Neuron (in vitro differentiated cells): ENCODE measurements at regions not wholly inside any gene's neighbourhood (a gene's known extent, or its start where the extent isn't known, plus 50 kb on each side); places are given as distances from the start of the nearest gene placed in this dataset.

Source experiments
- H2AFZ ChIP-seq: one replicate; pipeline ENCODE4 v1.6.1; 2013; ENCODE audit warnings: low read depth, mild to moderate bottlenecking, inconsistent platforms, low read length, moderate library complexity
- H3K27me3 ChIP-seq: one replicate; pipeline ENCODE4 v1.6.1; 2013; ENCODE audit warnings: low read length; ENCODE audit not compliant: insufficient read depth
- H3K36me3 ChIP-seq: one replicate; pipeline ENCODE4 v1.6.1; 2013; ENCODE audit warnings: low read length; ENCODE audit not compliant: insufficient read depth
- H3K4me1 ChIP-seq: one replicate; pipeline ENCODE4 v1.6.1; 2013; ENCODE audit warnings: low read length; ENCODE audit not compliant: insufficient read depth
- H3K4me3 ChIP-seq: 2 replicates; pipeline ENCODE4 v1.5.1; 2013; ENCODE audit warnings: mild to moderate bottlenecking, low read length, moderate library complexity
- H3K9me3 ChIP-seq: one replicate; pipeline ENCODE4 v1.6.1; 2013; ENCODE audit warnings: low read length

DNA sequence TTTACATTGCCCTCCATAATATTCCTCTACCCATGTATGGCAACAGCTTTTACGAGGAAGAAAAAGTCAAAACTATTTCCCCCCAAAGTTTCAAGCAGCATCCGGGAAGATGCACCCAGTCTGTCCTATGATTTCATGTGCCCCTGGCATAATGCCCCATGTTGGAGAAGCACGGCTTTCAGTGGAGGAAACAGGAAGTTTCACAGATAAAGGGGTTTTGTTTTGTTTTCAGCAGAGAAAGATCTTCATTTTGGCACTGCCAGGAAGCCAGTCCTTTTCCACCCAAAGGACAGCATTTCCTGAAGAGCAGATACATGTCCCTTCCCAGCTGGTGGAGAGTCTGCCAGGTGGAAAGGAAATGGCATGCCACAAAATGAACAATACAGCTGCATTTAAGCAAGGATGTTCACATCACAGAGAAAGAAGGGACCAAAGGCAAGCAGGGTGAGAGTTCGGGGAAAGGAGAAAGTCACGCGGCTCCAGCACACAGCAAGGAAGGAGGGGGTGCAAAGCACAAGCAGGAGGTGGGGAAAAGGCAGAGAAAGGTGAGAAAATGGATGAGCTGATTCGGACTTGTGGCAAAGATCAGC, 95.3 kb upstream of the HIVEP3 start:
- Histone ChIP-seq H3K36me3 (no peaks in the 10 kb centered on the region), H3K27me3 (no peaks in the 10 kb centered on the region), H3K4me3 (no peak overlapping the region), H2AFZ (no peak overlapping the region), H3K9me3 (no peaks in the 10 kb centered on the region), H3K4me1 (no peaks in the 10 kb centered on the region)

DNA sequence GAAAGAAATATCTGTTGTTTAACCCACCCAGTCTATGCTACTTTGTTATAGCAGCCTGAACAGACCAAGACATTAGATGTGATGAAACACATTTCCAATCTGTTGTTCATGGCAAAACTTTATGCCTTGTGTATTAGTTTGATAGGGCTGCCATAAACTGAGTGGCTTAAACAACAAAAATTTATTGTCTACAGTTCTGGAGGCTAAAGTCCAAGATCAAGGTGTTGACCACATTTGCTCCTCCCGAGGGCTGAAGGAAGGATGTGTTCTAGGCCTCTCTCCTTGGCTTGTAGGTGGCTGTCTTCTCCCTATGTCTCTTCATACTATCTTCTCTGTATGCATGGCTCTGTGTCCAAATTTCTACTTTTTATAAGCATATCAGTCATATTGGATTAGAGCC, 94.1 kb upstream of the HIVEP3 start:
- Histone ChIP-seq H3K4me3 (no peak overlapping the region), H3K4me1 (no peaks in the 10 kb centered on the region), H3K9me3 (no peaks in the 10 kb centered on the region), H2AFZ (no peak overlapping the region), H3K36me3 (no peaks in the 10 kb centered on the region), H3K27me3 (no peaks in the 10 kb centered on the region)

DNA sequence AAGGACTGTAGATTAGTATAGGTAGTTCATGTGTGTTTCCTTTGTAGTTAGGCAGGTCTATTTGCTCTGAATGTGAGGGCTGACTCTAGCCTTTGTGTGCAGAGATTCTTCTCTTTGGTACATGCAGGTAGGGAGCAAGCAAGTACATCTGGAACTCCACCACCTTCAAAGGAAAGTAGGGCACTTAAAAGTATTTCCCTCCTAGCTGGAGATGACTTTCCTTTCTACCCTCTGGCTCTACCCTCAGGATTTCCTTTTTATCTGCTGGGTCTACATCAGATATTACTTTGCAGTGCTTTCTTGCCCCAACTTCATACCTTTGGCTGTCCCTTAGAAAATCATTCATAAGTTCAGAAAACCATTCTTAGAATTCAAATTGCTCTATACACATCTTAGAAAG, 91.7 kb upstream of the HIVEP3 start:
- H3K27me3 ChIP-seq = no peaks in the 10 kb centered on the region
- no peaks in the 10 kb centered on the region for H3K36me3 ChIP-seq
- no peak overlapping the region for H2AFZ ChIP-seq
- no peak overlapping the region for H3K4me3 ChIP-seq
- H3K9me3 ChIP-seq = no peaks in the 10 kb centered on the region
- H3K4me1 ChIP-seq = no peaks in the 10 kb centered on the region

DNA sequence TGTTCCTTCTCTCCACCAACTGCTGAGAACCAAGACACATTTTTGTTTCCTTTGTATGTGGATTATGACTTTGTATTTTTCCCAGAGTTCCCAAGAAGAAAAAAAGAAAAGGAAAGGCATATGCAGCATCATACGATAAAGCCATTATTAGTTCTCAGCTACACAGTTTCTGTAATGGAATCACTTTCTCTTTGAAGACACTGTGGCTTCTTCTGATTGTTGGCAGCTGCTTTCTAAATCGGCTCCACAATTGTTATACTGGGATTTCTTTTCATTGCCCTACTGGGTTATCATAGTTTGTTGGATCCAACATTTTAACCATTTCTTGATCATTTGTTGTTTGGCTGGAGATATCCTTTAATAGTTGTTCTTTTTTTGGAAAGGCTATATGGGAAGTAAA, 89.5 kb upstream of the HIVEP3 start:
- Histone ChIP-seq H3K9me3 (no peaks in the 10 kb centered on the region), H2AFZ (no peak overlapping the region), H3K4me1 (no peaks in the 10 kb centered on the region), H3K27me3 (no peaks in the 10 kb centered on the region), H3K36me3 (no peaks in the 10 kb centered on the region), H3K4me3 (no peak overlapping the region)

DNA sequence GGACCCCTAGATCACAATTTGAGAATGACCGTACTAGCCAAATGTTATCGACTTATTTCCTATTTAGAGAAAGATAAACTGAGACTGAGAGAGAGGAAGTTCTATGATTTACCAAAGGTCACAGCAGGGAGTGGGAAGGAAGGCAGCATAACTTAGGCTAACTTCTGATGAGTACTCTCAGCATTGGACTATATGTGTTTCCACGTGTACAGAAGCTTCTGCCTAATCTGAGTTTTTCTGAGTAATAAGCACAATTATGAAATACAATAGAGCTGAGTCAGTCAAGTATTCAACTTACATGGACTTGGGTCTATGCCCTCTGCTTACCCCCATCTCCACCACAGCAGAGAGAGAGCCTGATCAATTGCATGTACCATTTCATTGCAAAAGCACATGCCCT, 88.1 kb upstream of the HIVEP3 start:
- no peak overlapping the region for H3K4me3 ChIP-seq
- H3K4me1 ChIP-seq = no peaks in the 10 kb centered on the region
- no peaks in the 10 kb centered on the region for H3K9me3 ChIP-seq
- H3K27me3 ChIP-seq = no peaks in the 10 kb centered on the region
- no peak overlapping the region for H2AFZ ChIP-seq
- H3K36me3 ChIP-seq = no peaks in the 10 kb centered on the region

DNA sequence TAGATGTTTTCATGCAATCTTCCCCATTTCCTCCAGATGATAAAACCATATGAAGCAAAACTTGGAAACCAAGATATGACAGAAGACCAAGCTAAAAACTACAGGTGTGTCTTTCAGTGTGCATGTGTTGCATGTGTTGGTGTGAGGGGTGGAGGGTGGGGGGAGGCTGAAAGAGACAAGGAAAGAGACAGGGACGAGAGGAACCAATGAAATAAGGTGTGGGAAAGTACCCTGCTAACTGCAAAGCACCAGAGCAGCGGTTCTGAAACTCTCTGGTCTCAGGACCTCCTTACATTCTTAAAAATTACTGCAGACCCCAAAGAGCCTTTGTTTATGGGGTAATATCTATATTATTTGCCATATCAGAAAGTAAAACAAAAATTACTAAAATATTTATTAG, 87.4 kb upstream of the HIVEP3 start:
- no peak overlapping the region for H2AFZ ChIP-seq
- H3K4me3 ChIP-seq = no peak overlapping the region
- H3K27me3 ChIP-seq = no peaks in the 10 kb centered on the region
- no peaks in the 10 kb centered on the region for H3K9me3 ChIP-seq
- H3K4me1 ChIP-seq = no peaks in the 10 kb centered on the region
- no peaks in the 10 kb centered on the region for H3K36me3 ChIP-seq

DNA sequence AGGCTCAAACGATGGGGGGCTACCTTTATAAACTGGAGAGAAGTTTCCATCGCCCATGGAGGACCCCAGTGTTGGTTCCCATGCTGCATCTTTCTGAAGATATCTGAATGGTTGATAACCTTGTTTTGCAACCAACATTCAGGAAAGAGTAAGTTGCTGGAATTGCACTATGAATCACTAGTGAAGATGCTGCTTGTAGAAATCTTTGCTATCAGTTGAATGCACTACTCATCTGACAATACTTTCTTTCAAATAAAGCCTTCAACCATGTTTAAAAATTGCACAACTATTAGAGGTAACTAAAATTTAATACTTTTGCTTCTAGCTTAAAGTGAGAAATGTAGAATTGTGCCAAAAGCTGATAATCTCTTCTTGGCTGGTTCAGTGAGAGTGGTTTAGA, 86.8 kb upstream of the HIVEP3 start:
- no peak overlapping the region for H2AFZ ChIP-seq
- H3K9me3 ChIP-seq = no peaks in the 10 kb centered on the region
- no peak overlapping the region for H3K4me3 ChIP-seq
- no peaks in the 10 kb centered on the region for H3K36me3 ChIP-seq
- no peaks in the 10 kb centered on the region for H3K27me3 ChIP-seq
- H3K4me1 ChIP-seq = no peaks in the 10 kb centered on the region

DNA sequence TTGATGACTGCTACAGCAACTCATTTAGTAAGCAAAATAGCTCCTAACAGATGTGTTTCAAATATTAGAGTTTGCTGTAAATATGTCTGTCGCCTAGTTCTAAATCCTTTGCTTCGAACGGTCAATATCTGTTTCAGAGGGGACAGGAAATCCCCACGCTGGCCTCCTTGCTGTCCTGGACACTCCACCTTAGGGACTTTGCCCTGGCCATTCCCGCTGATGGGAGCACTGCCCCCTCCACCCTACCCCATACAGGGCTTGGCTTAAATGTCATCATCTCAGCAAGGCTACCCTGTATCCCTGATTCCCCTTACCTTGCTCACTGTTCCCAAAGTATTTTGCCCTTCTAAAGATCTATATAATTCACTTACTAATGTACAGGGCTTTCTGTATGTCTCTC, 86.1 kb upstream of the HIVEP3 start:
- Histone ChIP-seq H2AFZ (no peak overlapping the region), H3K4me3 (no peak overlapping the region), H3K4me1 (no peaks in the 10 kb centered on the region), H3K9me3 (no peaks in the 10 kb centered on the region), H3K27me3 (no peaks in the 10 kb centered on the region), H3K36me3 (no peaks in the 10 kb centered on the region)

DNA sequence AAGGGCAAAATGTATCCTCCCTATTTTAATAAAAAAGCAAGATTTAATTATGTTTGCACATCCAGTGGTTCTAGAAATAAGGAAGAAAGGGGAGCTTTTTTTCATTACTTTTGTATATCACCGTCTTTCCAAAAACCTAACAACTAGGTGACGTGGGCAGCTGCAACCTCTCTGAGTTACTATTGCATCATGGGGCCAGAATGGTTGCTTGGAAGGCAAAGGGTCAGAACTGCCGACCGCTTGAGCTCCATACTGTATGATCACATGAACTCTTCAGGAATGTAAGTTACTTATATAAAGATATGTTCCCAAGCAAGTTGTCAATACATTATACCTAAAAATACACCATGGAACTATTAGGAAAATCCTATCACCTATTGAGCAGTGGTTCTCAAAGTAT, 85.6 kb upstream of the HIVEP3 start:
- Histone ChIP-seq H3K4me3 (no peak overlapping the region), H3K4me1 (no peaks in the 10 kb centered on the region), H2AFZ (no peak overlapping the region), H3K36me3 (no peaks in the 10 kb centered on the region), H3K27me3 (no peaks in the 10 kb centered on the region), H3K9me3 (no peaks in the 10 kb centered on the region)

DNA sequence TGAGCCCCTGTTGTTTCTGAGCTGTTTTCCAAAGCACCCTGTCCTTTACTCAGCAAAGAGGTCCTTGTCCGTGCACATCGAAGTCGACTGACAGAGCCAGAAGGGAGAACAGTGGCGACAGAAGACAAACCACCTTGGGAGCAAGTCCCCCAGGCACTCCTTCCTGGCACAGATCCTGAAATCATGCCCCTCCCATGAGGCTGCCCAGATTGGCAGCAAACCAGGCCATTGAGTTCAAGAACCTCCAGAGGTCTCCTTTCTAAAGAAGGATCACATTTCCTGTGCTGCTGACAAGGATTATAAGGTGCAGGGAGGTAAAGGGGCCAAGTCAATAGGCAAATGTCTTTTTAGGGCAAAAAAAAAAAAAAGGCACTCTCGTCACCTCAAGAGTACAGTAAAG, 84.7 kb upstream of the HIVEP3 start:
- no peak overlapping the region for H2AFZ ChIP-seq
- no peaks in the 10 kb centered on the region for H3K36me3 ChIP-seq
- H3K27me3 ChIP-seq = no peaks in the 10 kb centered on the region
- no peak overlapping the region for H3K4me3 ChIP-seq
- H3K9me3 ChIP-seq = no peaks in the 10 kb centered on the region
- H3K4me1 ChIP-seq = no peaks in the 10 kb centered on the region

DNA sequence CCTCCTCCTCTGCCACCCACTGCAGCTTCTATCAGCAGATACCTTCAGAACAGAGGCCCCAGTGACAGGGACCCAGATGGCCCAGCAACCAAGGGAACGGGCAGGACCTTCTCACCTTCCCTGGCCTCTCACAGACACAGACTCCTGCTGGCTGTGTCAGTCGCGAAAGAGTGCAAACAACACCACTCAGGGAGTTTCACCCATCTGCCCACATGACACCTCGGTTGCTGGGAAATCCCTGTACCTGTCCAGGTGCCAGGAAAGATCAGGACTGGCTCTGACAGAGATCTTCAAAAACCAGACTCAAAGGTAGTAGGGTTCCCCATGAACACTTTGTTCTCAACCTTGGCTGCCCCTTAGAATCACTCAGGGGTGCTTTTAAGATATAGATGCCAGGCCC, 83.5 kb upstream of the HIVEP3 start:
- H3K36me3 ChIP-seq = no peaks in the 10 kb centered on the region
- no peak overlapping the region for H2AFZ ChIP-seq
- no peak overlapping the region for H3K4me3 ChIP-seq
- no peaks in the 10 kb centered on the region for H3K27me3 ChIP-seq
- no peaks in the 10 kb centered on the region for H3K9me3 ChIP-seq
- H3K4me1 ChIP-seq = no peaks in the 10 kb centered on the region

DNA sequence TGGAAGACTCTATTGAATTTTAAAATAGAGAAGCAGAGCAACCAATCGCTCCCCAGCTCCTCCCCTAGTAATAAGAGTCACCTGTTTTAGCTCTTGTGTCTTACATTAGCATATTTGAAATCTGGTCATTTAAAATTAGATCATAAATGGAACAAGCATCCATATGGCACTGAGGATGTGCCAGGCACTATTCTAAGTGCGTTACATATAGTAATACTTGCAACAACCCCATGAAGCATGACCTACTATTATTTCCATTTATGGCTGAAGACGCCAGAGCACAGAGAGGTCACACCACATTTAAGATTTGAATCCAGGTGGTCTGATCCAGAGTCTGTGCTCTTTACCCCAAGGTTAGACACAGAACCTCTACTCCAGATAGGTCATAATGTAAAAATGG, 82.0 kb upstream of the HIVEP3 start:
- H3K9me3 ChIP-seq = no peaks in the 10 kb centered on the region
- no peak overlapping the region for H3K4me3 ChIP-seq
- no peak overlapping the region for H2AFZ ChIP-seq
- no peaks in the 10 kb centered on the region for H3K27me3 ChIP-seq
- H3K36me3 ChIP-seq = no peaks in the 10 kb centered on the region
- H3K4me1 ChIP-seq = no peaks in the 10 kb centered on the region

DNA sequence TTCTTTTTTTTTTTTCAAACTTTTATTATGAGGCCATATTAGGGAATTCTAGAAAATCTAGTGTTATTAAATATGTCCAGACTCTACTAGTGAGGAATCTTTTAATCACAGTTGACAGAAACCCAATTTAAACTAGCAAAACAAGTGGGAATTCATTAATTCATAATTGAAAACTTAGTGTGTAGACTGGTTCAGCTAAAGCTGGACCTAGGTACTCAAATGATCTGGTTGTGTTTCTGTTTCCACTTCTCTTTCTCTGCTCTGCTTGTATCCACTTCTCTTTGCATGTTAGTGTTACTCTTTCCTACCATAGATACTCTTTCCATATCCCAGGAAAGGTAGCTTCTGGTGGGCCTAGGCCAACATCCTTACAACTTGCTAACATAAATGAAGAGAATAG, 81.2 kb upstream of the HIVEP3 start:
- H3K4me3 ChIP-seq = no peak overlapping the region
- H3K9me3 ChIP-seq = no peaks in the 10 kb centered on the region
- no peaks in the 10 kb centered on the region for H3K36me3 ChIP-seq
- H3K4me1 ChIP-seq = no peaks in the 10 kb centered on the region
- no peaks in the 10 kb centered on the region for H3K27me3 ChIP-seq
- no peak overlapping the region for H2AFZ ChIP-seq

DNA sequence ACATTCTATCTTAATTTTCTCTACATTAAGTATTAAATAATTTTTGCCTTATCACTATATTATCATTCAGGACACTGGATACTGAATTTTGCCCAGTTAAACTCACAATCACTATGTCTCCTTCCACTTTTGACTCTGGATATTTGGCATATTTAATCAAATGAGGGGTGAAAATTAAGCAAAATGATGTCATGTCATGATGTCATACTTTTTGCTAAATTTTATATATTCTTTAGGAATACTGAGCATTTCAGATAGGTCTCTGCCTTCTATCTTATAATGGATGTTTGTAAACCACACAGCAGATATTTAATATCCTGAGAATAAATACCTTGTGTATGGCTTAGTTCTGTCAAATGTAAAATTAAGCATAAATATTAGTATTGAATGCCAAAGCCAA, 79.5 kb upstream of the HIVEP3 start:
- Histone ChIP-seq H3K4me3 (no peak overlapping the region), H3K36me3 (no peaks in the 10 kb centered on the region), H3K27me3 (no peaks in the 10 kb centered on the region), H3K4me1 (no peaks in the 10 kb centered on the region), H2AFZ (no peak overlapping the region), H3K9me3 (no peaks in the 10 kb centered on the region)
